HS-5 (cell line): ENCODE measurements at regions not wholly inside any gene's neighbourhood (a gene's known extent, or its start where the extent isn't known, plus 50 kb on each side); places are given as distances from the start of the nearest gene placed in this dataset.
"Not testable (repeated sequence)": the region's sequence is repeated elsewhere in the genome, so short reads cannot be mapped to it uniquely, and the experiment has no call there.

ENCODE experiments used
- DNase-seq: peaks from one replicate; pipeline ENCODE4 v3.0.0-alpha.2; 2012; ENCODE audit warnings: low read depth

DNA sequence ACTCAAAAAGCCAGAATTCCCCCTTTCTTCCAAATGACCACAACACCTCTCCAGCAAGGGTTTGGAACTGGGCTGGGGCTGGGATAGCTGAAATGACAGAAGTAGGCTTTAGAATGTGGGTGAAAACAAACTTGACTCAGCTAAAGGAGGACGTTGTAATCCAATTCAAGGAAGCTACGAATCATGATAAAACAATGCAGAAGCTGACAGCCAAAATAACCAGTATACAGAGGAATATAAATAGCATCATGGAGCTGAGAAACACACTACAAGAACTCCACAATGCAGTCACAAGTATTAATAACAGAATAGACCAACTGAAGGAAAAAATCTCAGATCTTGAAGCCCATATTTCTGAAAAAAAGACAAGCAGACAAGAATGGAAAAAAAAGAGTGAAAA, 95.8 kb upstream of the TET2 start:
- no peak for DNase-seq

DNA sequence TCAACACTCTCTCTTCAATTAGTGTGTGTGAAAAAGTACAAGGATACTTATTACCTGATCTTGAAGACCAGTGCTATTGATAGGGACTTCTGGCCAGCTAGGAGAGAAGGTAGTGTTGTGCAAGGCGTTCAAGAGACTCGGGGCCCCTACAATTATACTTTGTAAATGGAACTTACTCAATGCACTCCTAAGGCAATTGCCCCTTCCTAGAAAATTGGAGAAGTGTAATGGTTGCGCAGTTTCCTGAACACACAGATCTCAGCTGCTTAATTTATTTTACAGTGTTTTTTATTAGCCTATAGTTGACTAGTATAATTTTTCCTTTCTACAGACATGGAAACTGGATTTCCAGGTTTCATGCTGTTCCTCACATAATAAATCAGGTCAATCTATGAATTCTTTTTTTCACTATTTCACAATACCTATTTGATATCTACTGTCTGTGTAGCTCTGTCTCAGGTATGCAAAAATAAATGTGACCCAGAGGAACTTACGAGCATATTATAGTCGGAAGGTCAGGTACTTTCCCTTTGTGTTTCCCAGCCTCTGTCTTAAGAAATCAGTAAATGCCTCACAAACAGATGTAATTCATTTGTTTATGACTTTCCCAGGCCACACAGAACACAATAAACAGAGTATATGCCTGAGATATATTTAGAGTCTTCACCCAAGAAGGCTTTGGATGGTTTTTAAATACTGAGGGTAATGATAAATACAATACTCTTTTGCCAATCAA, 89.1 kb upstream of the TET2 start:
- no peak for DNase-seq

DNA sequence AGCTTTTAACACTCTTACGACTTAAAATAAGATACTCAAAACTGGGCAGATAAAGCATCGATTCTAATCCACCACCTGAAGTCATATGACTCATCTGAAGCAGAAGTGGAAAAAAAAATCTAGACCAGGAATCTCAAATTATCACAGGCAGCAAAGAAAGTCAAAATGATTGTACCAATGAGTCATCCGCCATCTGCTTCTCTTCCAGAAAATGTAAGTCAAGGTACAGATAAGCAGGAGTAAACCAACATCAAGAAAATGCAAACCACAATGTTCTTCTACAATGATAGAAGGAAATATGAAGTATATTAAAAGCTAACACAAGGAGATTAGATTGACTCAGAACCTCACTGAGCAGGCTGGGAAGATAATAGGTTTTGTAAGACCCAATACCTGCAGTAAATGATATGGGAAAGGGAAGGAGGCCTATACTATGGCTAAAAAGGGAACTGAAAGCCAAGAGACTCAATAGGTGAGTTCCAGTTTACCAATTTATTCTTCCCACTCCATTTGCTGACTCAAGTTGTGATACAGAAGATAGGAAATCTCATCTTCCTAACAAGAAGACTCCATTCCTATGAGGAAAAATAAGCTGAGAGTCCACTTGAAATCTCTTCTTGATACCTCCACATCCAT, 88.4 kb upstream of the TET2 start:
- DNase-seq, result no peak

DNA sequence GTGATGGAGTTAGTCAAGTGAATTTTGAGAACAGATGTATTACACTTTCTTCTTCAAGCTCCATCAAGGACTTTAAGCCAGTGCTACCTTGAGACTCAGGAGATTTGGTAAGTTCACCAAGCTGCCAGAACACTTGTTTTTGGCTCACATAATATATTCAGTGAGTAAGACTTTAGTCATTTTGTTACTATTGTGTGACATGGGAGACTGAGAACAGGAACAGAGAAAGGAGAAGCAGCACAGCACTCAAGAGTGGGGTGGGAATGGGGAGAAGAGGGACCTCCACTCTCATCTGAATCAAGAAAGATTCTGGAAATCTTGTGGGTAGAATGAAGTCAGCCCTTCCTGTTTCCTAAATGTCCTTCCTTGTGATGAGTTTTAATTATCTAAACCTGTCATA, 87.3 kb upstream of the TET2 start:
- no peak for DNase-seq

DNA sequence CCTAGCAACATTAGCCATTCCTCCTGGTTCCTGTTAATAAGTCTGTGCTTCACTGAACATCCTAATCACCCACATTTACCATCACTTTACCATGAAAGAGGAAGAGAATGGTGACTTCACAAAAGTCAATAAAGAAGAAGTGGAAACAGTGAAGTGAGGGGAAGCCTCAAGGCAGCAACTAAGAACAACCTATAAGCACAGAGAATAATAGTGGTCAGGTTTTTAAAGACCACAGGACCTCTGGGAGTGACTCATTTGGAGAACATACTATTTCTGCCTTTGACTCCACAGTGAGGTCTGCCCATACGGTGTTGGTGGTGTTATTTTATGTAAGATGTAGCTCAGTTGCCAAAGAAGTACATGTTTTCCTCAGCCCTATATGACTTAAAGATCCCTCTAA, 86.0 kb upstream of the TET2 start:
- no peak for DNase-seq

DNA sequence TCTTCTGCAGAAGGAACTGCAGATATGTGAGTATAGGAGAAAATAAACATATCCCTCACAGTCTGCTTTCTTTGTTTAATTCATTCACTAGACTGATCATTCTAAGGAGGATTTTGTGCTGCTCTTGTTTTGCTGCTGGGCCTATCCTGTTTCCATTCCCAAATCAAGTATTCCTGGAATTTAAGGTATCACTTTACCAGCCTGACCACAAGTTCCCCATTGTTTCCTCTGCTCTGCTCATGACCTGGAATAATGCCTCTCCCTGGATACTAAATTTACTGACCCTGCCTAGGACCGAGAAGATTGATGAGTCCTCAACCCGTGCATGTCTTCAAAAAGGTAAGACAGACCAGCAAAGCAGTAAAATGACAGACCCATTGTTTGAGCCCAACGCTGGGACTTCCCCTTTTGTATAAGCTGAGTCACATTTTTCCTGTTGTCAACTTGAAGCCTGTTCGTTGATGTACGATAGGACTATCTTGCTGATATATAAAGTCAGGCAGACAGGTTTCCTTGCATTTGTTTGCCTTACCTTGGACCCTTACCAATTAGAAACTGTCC, 85.5 kb upstream of the TET2 start:
- no peak for DNase-seq

DNA sequence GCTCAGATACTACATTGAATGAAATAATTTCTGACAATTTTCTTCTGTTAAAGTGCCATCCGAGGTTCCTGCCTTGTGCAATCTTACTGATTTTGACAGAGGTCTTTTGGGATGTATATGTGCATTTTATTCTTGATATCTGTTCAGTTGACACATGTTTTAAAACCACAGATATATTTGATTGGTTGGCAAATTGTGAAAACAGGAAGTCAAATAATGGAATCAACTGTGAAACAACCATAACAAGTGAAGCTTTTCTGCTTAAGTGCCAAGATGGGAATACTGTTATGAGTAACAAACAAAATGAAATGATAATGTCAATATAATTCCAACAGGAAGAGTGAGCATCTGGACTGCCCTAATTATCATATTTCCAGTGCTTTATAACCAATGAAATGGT, 84.9 kb upstream of the TET2 start:
- no peak for DNase-seq

DNA sequence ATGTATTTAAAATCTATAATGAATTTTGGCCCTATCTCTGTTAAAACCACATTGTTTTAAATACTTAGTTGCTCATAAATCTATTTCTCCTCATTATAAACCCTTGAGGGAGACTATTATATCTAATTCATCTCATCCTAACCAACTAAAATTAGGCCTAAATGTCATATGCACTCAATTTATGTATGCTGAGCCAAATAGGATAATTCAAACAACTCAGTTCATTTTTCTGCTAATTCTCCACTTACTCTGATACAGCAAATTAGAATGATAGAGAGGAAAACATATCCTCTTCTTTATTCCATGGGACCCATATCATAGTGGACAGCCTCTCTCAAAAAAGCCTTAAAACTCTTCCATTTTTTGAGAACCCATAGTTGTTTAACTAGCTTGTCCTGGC, 80.3 kb upstream of the TET2 start:
- no peak for DNase-seq

DNA sequence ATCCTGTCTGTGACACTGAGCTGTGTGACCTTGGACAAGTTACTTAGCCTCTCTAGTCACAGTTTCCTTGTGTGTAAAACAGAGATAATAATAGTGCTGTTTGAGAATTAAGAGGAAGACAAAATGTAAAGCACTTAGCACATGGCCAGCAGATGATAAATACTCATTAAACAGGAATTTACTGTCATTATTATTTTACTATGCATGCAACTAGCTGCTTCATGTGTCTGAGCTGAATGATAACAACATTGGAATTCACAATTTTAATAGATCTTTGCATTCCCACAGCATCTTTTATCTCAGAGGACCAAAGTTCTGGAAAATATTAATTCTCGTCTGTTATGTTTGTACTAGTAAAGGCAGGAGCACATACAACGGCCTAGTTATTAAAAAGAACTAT, 79.2 kb upstream of the TET2 start:
- DNase-seq, result no peak

DNA sequence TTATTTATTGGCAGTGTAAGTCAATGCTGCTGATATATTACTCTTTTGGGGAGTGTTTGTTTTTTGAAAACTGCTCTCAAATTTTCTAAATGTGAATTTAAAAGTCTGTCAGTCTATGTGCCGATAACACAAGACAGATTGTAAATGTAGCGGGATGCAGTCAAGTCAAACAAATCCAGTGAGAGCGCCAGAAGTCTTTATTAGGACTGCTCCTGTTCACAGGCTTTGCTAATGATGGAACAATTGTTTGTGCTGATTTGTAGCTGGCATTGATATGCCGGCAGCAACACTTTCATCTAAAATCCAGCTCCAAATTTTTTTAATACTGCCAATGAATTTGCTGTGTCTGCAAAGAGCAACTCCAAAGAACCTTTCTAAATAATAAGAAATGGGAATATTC, 78.7 kb upstream of the TET2 start:
- no peak for DNase-seq

DNA sequence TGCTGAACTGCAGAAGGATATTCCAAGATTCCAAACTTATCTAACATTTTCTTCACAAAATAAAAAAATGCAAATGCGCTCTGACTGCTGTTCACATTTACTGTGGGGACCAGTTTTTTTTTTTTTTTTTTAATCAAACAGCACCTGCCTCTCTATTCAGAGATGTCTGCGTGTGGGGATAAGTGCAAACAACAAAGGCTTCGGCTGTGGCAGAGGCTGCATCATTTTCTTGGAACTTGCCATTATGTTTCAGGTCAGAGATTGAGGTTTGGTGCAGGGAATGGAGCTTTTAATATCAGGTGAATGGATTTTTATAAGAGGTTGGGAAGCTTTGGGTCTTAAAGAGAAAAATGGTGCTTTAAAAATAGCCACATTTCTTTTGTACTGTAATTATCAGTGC, 78.2 kb upstream of the TET2 start:
- no peak for DNase-seq

DNA sequence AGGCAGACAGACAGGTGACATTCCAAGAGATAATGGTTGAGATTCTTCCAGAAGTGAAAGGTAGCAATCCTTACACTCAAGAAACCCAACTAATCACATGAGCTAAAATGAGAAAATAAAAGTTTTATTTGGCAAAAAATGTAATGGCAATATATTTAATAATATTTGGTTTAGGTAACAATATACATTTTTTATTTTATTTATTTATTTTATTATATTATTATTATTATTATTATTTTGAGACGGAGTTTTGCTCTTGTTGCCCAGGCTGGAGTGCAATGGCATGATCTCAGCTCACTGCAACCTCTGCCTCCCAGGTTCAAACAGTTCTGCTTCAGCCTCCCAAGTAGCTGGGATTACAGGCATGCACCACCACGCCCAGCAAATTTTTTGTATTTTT, 74.6 kb upstream of the TET2 start:
- DNase-seq, result not testable (repeated sequence)

DNA sequence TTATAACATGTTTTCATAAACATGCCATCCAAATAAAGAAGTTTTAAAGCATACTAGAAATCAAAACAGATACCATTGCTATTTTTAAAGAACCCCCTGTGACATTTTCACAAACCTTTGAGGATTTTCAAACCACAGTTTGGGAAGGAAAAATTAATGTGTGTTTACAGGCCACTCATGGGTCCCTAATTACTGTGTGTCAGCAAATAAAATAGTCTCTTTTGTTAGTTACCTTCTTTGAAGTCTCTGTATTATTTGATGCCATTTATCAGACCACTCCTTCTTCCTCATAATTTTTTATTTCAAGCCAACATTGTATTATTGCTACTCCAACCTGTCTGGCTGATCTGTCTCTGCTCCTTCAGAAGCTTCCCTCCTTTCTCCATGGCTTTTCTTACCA, 72.6 kb upstream of the TET2 start:
- no peak for DNase-seq

DNA sequence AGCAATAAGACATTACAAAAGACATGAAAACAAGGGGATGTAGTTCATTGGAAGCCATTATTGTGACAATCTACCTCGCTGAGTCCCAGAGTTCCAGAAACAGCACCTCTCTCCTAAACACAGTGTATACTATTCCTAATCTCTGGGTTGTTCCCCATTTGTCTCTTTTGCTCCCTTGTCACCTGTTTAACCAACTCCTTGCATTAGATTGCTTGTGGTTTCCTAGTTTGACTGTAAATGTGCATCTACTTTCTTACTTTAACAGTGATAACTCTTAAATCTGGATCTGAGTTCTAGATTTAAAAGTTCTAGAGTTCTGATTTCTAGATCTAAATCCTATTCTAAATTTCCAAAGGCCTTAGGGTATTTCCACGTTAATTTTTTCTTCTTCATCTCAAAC, 71.6 kb upstream of the TET2 start:
- DNase-seq, result no peak

DNA sequence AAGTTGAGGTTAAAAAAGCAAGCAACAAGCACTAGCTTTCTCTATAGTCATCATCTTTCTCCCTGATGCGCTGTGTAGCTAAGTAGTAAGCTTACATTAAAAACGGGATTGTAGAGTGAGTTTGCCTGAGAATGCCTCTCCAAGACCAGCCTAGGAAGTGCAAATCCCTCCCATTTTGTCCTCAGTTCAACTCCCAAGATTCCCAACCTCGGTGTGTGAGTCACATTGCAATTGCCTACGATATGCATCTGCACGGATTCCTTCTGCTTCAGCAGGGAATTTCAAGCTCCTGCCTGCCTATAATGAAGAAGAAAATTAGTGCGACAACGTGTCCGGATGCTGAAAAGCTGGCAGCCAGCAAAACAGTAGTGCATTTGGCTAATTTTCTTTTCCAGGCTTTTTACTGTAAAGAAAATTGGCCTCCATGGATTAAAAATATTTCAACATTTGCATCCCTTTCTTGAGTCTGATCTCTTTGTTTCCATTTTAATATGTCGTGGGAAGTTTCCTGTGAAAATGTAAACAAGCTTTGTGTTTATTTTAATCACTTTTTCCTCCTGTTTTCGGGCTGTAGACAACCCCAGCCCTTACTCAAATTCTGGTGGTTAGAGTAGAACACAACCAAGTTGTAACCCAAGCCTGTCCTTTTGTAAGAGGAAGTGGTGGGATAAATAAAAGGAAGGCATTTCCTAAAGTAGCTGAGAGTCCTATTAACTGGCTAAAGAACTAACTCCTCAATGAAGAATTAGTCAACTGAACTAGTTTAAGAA, 58.4 kb upstream of the TET2 start:
- DNase-seq, result peak; percentile 41

DNA sequence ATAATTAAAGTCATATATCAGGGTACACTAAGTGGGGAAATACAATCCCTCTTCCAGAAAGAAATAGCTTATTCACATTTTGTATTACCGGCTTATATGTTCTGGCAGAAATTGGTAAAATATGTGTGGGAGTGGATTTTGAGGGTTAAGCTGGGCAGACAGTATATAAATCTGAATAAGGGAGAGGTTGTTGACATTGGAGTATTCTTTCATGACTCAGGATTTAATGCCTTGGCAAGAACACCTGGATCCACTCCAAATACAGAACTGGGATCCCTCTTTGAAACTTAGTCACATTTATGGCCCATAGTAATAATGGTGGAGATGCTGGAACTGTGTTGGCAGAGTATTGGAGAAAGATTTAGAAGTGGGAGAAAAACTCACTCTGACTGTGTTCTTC, 54.3 kb upstream of the TET2 start:
- DNase-seq, result peak; percentile 67

DNA sequence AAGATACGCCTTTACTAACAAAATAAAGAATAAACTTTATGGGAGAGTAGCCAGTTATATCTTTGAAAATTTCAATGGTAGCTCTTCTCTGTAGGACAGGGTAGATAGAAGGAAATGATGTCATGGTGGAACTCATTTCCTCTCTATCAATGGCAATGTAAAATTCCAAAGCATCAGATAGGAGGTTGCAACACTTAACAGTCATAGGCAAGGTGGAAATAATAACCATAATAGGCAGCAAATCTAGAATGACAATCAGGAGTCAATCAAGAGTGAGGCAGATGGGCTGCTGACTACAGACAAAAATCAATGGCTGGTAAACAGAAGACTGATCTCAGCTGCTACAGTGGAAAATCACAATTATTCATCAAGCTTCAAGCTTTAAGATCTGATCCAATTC, 53.9 kb upstream of the TET2 start:
- no peak for DNase-seq

DNA sequence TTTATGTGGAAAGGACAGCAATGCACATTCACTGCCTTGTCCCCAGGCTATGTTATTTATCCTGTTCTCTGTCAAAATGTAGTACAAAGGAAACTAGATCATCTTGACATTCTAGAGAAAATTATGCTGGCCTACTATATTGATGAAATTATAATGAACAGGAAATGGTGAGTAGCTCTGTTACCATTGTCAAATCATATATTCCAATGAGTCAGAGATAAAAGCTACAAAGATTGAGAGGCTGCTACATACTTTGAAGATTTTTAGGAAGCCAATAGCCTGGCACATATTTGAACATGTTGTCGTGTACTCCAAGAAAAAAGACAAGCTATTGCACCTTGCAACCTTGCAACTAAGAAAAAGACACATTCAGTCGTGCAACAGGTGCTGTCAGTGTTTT, 52.7 kb upstream of the TET2 start:
- DNase-seq, result no peak
